NOMO-1 (cell line): ENCODE measurements at regions not wholly inside any gene's neighbourhood (a gene's known extent, or its start where the extent isn't known, plus 50 kb on each side); places are given as distances from the start of the nearest gene placed in this dataset.

Experiments
- DNase-seq, 2 experiments: peaks; one replicate each; lab custom pipeline; 2025; ENCODE audit not compliant: unreplicated experiment in 2 of 2; lab: John Stamatoyannopoulos, UW

DNA sequence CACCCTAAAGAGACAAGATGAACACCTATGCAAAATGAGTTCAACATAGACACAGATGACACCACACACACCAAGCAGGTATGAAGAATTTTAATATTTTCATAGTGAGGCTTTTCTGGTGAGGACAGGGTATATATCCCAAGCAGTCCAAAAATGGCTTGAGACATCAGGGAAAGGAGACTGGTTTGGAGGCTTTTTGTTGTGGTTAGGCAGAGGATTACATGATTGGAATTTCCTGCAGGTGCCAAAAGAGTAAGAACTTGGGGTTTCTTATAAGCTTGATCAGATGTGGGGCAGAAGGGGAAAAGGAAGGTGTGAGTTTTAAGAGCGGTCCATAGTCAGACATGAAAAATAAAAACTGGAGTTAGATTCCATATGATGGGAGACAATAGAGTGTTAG, 420.8 kb upstream of the SLITRK1 start:
- no peak for DNase-seq

DNA sequence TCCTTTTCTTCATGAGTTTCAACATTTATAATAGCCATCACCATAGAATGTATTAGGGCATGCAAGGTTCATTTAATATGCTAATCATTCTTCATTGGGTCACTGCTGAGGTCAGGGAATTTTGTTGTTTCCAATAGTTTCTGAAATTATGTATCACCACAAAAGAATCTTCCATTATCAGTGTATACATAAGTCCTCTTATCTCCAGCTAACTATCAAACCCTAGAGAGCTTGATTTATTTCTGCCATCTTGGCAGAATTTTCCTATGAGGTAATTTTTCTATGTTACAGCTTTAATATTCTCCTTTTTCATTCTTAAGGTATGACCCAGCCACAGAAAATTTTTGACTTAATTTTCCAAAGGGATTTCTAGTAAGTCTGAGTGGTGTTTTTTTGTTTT, 415.0 kb upstream of the SLITRK1 start:
- DNase-seq = no peak

DNA sequence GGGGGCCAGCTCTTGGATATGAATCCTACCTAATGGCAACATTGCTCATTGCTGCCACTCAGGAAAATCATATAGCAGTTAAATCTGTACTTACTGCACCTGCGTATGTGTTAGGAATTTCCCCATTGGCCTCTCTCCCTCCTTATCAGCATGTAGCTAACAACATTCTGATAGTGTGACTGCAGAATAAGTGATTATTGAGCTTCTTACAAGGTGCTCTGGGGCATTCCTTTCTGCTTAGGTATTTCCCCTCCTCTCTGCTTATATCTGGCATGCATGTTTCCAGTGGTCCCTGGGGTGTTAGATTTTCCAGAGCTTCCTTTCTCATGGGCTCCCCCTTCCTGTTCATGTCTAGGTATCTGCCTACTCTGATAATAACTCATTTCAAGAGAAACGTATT, 414.1 kb upstream of the SLITRK1 start:
- no peak for DNase-seq

DNA sequence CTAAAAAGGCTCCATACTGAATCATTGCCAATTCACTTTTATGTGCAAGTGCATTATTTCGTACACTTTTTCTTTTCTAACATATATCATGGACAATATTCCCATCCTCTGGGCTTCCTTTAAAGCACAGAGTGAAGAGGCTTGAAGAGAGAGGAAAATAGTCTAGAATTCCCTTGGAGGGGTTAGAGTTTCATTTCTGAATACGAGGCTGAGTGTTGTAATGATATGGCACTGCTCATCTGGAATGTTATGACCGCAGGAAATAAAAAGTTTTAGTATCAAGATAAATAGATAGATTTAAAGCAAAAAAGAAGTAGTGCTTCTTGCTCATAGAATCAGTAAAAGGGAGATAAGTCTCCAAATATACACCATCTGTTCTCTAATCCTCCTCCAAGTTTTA, 412.3 kb upstream of the SLITRK1 start:
- no peak for DNase-seq

DNA sequence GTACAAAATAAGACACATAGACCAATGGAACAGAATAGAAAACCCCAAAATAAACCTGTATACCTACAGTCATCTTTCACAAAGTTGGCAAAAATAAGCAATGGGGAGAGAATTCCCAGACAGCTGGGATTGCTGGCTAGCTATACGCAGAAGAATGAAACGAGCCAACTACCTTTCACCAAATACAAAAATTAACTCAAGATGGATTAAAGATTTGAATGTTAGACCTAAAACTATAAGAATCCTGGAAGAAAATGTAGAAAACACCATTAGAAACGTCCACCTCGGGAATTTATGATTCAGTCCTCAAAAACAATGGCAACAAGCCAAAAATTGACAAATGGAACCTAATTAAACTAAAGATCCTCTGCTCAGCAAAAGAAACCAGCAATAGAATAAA, 408.1 kb upstream of the SLITRK1 start:
- no peak for DNase-seq

DNA sequence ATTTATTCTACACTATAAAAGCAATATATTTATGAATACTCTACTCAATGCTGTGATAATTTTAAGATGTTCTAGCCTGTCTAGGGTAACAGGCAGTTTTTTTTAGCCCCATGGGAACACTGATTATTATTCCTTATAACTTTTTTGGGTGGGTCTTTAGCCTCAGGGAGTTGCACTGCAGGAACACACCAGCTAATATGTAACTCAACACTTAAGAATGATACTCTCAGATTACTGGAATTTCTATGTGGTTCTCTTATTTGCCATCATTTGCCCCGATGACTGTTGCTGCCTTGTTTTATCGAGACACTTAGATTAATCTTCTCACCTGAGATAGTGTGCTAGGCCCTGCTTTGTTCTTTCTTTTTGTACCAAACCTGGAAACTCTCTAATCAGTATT, 396.9 kb upstream of the SLITRK1 start:
- DNase-seq = no peak

DNA sequence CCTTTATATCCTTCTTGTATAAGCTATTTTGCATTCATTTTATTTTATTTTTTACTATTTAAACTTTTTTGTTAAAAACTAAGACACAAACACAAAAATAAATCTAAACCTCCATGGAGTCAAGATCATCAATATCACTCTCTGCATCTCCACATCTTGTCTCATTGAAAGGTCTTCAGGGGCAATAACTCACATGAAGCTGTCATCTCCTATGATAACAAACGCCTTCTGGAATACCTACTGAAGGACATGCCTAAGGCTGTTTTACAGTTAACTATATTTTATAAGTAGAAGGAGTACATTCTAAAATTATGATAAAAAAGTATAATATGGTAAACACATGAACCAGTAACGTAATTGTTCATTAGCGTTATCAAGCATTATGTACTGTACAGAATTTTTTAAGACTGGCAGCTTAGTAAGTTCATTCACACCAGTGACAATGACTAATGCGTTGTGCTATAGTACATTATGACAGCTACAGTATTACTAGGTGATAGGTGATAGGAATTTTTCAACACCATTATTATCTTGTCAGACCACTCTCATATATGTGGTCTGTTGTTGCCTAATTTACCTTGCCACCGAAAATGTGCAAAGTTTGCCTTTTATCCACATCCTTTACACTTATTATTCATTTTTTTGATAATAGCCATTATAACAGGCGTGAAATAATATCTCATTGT, 390.7 kb upstream of the SLITRK1 start:
- no peak for DNase-seq

DNA sequence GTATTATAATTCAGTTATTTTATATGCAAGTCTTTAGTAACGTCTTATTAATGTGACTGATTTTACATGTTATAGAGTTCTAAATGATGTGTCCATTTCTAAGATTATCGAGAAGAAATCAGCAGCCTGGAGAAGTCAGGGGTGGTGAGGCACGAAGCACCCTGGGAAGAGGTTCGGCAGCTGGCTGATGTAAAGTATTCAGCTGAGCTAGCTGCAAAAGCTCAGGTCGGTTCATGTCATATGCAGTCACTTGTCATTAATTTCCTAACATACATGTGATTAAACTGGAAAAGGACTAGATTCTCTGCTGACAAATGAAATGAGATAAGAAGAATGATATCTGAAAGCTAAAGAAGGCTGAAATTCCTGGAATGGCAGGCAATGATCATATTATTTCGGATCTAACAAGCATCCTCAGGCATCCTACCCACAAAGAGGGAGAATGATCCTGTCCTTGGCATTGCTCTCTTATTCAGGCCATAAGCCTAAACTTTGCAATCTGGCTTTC, 383.0 kb upstream of the SLITRK1 start:
- no peak for DNase-seq

DNA sequence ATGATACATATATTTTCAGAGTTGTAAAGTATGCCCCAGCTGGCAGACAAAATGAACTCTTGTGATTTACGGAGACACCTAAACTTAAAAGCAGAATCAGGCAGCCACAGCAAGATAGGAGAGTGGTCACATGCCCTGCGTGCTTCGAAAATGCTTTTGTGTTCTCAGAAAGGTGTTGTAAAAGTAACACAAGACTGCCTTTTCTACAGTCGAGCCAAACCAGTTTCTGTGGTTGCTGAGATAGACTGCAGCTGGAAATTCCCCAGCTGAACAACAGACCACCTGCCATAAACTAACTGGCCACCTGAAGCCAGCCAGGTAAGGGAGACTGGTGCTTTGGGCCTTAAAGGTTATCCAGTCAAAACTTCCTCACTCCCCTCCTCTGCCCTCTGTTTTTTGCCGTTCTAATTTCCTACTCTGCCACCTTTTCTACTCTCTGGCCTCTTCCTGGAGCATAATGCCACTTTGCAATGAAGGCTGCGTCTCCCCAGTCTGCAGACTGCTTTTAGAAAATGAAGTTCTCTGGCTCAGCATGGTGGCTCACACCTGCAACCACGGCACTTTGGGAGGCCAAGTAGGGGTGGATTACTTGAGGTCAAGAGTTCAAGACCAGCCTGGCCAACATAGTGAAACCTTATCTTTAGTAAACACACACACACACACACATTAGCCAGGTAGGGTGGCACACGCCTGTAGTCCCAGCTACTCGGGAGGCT, 381.2 kb upstream of the SLITRK1 start:
- DNase-seq = no peak

DNA sequence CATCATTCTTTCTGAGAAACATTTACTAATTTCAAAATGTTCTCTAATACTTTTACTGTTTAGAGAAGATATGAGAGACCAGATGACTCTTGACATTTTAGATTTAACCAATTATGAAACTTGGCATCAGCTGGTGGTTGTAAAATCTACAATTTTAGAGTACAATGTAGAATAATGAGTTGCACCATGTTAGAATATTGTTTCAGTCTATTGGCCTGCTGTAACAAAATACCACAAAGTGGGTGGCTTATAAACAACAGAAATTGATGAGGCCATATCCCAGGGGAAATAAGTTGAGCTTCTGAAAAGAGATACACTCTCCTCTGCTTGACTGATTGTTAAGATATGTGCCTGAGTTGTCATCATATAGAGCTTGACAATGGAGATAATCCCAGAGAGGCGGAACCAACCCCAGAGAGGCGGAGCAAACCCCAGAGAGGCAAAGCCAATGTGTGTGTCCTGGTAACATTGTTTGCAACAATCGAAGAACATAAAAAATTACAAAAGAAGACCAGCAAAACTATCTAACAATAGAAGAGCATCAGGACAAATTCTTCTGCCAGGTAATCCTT, 373.0 kb upstream of the SLITRK1 start:
- no peak for DNase-seq

DNA sequence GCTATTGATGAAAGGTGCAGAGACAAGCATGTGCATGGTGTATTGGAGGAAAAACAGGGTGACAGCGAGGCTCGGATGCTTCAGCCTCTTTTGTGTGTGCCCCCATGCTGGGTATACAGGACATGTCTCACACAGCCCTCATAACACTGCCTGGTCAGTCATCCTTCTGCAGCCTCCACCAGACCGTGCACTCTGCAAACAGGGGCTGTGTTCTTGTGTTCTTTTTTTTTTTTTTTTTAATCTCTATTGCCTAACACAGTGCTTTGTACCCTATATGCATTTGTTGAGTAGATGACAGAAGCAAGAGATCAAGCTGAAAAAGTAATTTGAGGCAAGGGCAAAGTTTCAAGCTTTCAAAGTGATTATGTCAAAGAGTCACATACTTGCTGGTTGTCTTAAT, 367.2 kb upstream of the SLITRK1 start:
- DNase-seq = no peak

DNA sequence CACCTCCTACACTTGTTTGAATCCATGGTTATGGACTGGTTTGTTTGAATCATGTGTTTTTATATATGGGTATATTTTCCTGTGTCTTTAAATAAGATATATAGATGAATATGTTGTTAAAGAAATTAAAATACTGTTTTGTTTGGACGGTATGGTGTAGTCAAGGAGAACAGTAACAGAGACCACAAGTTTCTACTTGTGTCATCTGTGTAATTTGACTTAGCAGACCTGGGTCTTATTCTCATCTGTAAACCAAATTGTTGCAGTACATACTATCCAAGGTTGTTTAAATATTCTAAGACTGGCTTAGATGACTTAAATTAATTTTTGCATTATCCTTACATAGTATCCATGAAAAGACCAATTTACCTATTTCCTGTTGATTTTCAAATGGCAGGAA, 361.1 kb upstream of the SLITRK1 start:
- no peak for DNase-seq

DNA sequence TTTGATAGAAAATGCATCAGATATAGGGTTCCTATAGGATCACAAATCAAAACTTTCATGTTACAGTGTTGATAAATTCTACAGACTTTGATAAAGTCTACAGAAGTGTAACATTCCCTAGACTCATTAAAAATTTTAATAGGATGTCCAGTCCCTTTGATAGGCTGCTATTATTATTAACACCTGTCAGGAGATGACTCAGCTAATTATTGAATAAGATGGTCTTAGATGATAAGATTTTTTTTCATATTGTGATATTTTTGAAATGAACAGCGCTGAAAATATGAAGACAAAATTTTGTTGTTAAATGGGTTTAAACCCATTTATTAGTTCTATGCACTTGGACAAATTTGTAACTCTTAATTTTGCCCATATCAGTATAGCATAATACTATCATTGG, 356.8 kb upstream of the SLITRK1 start:
- no peak for DNase-seq

DNA sequence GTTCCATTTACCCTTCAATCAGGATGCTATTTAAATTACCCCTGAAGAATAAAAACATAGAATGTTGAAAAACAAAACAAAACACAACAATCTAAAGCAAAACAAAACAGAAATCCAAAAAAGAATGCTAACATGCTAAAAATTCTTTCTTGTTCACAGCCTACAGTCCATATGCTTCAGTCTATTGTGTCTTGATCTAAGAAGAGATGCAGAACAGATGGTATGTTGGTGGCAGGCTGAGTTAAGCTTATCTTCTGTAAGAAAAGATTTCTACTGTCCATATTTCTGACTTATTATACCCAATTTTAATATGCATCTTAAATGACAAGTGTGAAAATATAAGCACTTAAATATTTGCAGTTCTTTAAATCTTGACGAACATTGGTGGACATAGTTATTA, 356.1 kb upstream of the SLITRK1 start:
- no peak for DNase-seq

DNA sequence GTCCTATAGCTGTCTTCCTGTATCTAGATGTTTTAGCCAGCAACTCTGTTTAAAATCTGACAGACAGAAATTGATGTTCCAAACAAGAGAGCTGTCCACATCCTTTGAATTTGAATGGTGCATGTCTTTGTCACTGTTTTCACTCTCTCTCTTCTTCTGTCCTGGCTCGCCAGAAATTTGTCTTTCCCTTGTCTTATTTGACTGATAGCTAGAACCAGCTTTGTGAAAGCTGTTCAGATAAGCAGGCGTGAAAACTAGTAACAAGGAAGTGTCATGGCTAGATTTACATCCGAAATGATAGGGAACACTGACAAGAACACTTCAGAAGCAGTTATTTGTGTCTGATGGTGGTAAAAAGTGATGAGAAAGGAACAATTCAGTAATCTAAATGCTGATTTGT, 354.9 kb upstream of the SLITRK1 start:
- no peak for DNase-seq

DNA sequence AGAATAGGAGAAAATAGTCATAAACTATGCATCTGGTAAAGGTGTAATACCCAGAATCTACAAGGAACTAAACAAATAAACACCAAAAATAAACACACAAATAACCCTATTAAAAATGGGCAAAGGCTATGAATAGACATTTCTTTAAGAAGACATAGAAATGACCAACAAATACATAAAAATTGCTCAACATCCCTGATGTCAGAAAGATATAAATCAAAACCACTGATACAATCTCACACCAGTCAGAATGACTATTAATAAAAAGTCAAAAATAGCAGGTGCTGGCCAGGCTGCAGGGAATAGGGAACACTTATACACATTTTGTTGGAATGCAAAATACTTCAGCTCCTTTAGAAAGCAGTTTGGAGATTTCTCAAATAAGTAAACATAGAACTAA, 352.1 kb upstream of the SLITRK1 start:
- no peak for DNase-seq

DNA sequence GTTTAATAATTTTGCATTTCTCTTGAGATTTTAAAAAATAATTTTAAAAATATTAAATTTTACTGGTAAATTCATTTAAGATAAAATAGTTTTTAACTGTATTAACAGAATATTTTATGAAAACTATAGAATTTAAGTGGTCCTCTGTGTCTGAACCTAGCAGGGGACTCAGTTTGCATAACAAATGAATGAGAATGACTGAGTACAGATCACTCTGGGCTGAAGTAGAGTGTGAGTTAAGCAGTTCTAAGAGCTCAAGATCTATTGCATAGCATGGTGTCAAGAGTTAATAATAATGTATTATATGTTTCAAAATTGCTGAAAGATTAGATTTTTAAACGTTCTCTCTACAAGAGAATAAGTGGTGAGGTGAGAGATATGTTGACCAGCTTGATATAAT, 348.3 kb upstream of the SLITRK1 start:
- no peak for DNase-seq

DNA sequence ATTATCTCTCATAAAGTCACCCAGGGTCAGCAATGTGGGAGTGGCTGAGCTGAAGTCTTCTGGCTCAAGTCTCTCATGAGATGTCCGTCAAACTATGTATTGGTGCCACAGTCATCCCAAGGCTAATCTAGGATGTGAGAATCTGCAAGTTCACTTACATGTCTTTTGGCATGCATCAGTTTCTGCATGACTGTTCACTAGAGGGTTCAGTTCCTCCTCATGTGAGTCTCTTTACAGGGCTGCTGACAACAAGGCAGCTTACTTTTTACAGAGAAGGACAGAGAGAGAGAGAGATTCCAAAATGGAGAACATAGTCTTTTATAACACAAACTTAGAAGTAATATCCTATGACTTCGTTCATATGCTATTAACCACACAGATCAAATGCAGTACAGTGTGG, 328.8 kb upstream of the SLITRK1 start:
- DNase-seq = no peak

DNA sequence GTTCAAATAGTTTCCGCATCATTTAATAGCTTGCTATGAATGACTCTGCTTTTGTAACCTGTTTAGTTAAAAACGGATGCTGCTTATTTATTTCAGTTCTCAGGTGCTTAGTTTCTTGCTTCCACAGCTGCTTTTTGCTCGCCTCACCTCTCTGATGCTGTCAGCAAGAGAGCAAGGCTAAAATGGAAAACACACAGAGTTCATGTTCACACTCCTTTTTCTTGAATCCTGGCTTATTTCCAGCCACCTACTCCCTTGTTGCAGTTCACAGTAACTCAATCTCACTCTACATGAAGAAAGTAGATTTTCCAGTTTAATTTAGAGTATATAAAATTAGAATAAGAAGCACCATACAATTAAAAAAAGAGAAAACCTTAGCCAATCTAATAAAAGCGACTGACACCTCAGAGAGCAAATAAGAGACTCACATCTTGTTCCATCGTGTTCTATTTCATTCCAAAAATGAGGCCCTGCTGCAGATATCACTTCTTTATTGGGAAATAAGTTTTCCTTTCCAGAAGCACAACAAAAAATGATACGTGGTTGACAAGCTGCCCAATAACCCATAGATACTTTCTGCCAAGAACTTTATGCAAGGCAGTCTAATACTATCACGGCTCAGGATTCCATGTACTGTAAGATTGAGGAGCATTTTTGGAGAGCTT, 326.1 kb upstream of the SLITRK1 start:
- no peak for DNase-seq

DNA sequence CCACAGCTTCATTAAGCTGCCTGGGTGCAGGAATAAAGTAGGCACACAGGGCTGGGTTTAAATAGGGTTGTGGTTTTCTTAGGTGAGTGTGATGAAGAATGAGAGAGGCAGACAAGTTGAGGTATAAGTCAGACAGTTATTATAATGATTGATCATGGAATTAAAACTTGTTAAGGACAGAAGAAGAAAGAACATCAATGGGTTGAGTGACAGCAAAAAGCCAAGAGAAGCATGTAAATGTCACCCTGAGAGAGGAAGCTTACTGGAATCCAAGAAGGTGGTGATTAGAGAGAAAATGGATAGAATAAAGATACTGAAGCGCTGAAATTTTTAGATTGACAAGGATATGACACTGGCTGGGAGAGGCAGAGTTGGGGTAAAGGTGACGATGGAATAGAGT, 325.2 kb upstream of the SLITRK1 start:
- no peak for DNase-seq

DNA sequence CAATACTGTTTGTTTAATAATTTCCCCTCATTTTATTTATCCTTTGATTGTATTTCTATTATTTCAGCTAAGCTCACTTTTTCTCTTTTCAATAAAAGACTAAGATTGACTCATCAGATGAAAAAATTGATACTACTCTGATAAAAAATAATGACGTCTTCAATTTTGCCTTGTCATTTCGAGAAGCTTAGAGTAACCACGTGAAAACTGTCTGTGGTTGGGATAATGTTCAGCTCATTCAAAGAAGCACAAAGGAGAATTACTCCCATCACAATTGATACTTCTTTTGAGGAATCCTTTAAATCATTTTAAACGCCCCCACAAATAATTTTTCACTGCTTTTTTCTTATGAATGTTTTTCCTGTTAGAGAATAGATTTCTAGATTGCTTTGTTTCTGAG, 318.7 kb upstream of the SLITRK1 start:
- no peak for DNase-seq

DNA sequence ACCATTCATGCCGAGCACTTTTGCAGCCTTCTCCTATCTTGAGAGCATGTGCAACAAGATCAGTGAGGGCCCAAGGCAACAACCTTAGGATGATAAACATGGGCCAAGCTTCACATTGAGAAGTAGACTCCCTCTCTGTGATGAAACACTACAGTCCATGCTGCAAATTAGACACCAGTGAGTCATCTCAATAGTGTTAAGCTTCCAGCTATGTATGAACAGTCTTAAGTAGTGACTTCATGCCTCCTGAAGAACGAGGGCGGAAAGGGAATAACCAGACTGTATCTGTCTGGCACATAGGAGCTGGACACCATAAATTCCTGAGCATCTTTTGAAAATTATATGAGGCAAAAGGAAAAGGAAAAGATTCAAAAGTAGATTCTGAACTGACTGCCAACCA, 309.9 kb upstream of the SLITRK1 start:
- DNase-seq = no peak
